WTC11 (cell line): ENCODE measurements at regions not wholly inside any gene's neighbourhood (a gene's known extent, or its start where the extent isn't known, plus 50 kb on each side); places are given as distances from the start of the nearest gene placed in this dataset.

ENCODE experiments used
- ATAC-seq: fragments of 200-7000 bp; cut with Tn5 transposase; 2 replicates; pipeline ENCODE4 v1.10.0; 2021; ENCODE audit warnings: mild to moderate bottlenecking, moderate library complexity
- CTCF ChIA-PET: fragments of 300-600 bp; sonication (Branson Sonifier 250); formaldehyde crosslinking; loops from one replicate; lab custom pipeline; 2021; ENCODE audit warnings: antibody characterized with exemption; lab: Charles Lee
- POLR2A ChIA-PET: fragments of 350-600 bp; sonication (Branson Sonifier 250); formaldehyde crosslinking; loops from one replicate; lab custom pipeline; 2021; ENCODE audit warnings: antibody characterized with exemption; lab: Charles Lee
- DNase-seq: peaks from one replicate; pipeline ENCODE4 v3.0.0; 2021; ENCODE audit warnings: low spot score
- H3K27ac Mint-ChIP-seq: 2 replicates; pipeline ENCODE4 v1.8.0; 2021; ENCODE audit warnings: mixed read lengths
- H3K27me3 Mint-ChIP-seq: 2 replicates; pipeline ENCODE4 v1.8.0; 2021; ENCODE audit warnings: low read depth, mild to moderate bottlenecking, moderate library complexity, mixed read lengths
- H3K36me3 Mint-ChIP-seq: 2 replicates; pipeline ENCODE4 v1.8.0; 2021; ENCODE audit warnings: mixed read lengths
- H3K4me1 Mint-ChIP-seq: 2 replicates; pipeline ENCODE4 v1.8.0; 2022; ENCODE audit warnings: mixed read lengths
- H3K4me3 Mint-ChIP-seq: 2 replicates; pipeline ENCODE4 v1.8.0; 2021; ENCODE audit warnings: mild to moderate bottlenecking, moderate library complexity, mixed read lengths
- H3K9me3 Mint-ChIP-seq: 2 replicates; pipeline ENCODE4 v1.8.0; 2021; ENCODE audit warnings: mixed read lengths
- CBFB ChIP-seq: sonication (generic); formaldehyde crosslinking; IDR thresholded peaks from 2 replicates; pipeline ENCODE4 v1.8.1; 2022; ENCODE audit warnings: mild to moderate bottlenecking, low read depth, missing genetic modification reagents
- ESRRA ChIP-seq: sonication (generic); formaldehyde crosslinking; IDR thresholded peaks from 2 replicates; pipeline ENCODE4 v1.8.1; 2022; ENCODE audit warnings: mild to moderate bottlenecking, missing genetic modification reagents, borderline replicate concordance
- FOXP1 ChIP-seq: sonication (generic); formaldehyde crosslinking; IDR thresholded peaks from 2 replicates; pipeline ENCODE4 v1.8.0; 2022; ENCODE audit warnings: missing genetic modification reagents, mild to moderate bottlenecking, moderate library complexity, borderline replicate concordance
- GTF2I ChIP-seq: fragments of 250-450 bp; sonication (Bioruptor Pico); conservative IDR thresholded peaks from 2 replicates; pipeline ENCODE4 v1.4.0; 2021; ENCODE audit warnings: mild to moderate bottlenecking
- JUN ChIP-seq: sonication (generic); formaldehyde crosslinking; IDR thresholded peaks from 2 replicates; pipeline ENCODE4 v1.8.0; 2023; ENCODE audit warnings: mild to moderate bottlenecking, missing genetic modification reagents
- MYBL2 ChIP-seq: sonication (generic); formaldehyde crosslinking; IDR thresholded peaks from 2 replicates; pipeline ENCODE4 v1.8.1; 2023; ENCODE audit warnings: mild to moderate bottlenecking, moderate library complexity, missing genetic modification reagents
- RORB ChIP-seq: fragments of 250-450 bp; sonication (Bioruptor Pico); IDR thresholded peaks from 2 replicates; pipeline ENCODE4 v1.9.0; 2021; ENCODE audit warnings: mild to moderate bottlenecking
- TEAD4 ChIP-seq: sonication (generic); formaldehyde crosslinking; IDR thresholded peaks from 2 replicates; pipeline ENCODE4 v1.8.0; 2022; ENCODE audit warnings: mild to moderate bottlenecking, missing genetic modification reagents
- TF ChIP-seq, protein P1 (sequence below): sonication (generic); formaldehyde crosslinking; IDR thresholded peaks from 2 replicates; pipeline ENCODE4 v1.8.1; 2022; ENCODE audit warnings: missing genetic modification reagents, borderline replicate concordance
- TF ChIP-seq, protein P2 (sequence below): sonication (generic); formaldehyde crosslinking; IDR thresholded peaks from 2 replicates; pipeline ENCODE4 v1.8.1; 2022; ENCODE audit warnings: low read depth, mild to moderate bottlenecking, moderate library complexity, missing genetic modification reagents, borderline replicate concordance
- TF ChIP-seq, protein P3 (sequence below): sonication (generic); formaldehyde crosslinking; IDR thresholded peaks from 2 replicates; pipeline ENCODE4 v1.8.1; 2023; ENCODE audit warnings: mild to moderate bottlenecking, missing genetic modification reagents
- TF ChIP-seq, protein P4 (sequence below): sonication (generic); formaldehyde crosslinking; IDR thresholded peaks from 2 replicates; pipeline ENCODE4 v1.8.1; 2022; ENCODE audit warnings: mild to moderate bottlenecking, moderate library complexity, missing genetic modification reagents
- TF ChIP-seq, protein P5 (sequence below): fragments of 250-450 bp; sonication (Bioruptor Pico); conservative IDR thresholded peaks from 2 replicates; pipeline ENCODE4 v1.9.0; 2021; ENCODE audit warnings: mild to moderate bottlenecking
- TF ChIP-seq, protein P6 (sequence below): fragments of 250-450 bp; sonication (Bioruptor Pico); IDR thresholded peaks from 2 replicates; pipeline ENCODE4 v1.9.0; 2021; ENCODE audit warnings: mild to moderate bottlenecking

DNA sequence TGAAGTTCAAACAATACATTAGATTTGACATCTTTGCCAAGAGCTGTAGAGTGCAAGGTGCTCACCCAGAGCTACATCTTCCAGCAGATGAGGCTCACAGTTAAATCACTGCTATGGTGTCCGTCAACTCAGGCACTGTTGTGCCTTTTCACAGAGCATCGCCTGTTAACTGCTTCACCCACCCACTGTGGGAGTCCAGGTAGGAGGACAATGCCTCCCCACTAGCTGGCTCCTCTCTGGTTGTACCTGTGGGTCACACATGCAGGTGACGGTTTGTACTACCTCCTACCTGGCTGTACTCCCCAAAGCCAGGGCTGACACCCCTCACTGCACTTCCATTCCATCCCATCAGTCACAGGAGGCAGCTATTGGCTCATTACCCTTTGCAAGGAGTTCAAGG, 84.6 kb upstream of the TOP3B start:
- Mint-ChIP-seq H3K36me3 (no peaks in the 10 kb centered on the region), H3K4me3 (no peak overlapping the region), H3K4me1 (no peaks in the 10 kb centered on the region), H3K27ac (no peak overlapping the region), H3K27me3 (peaks cover 100% of the 10 kb centered on the region), H3K9me3 (no peaks in the 10 kb centered on the region)
- DNase-seq (no peak), ATAC-seq (no peak)
- no peak for TF ChIP-seq FOXP1 (CRISPR knock-in tag)
- TF ChIP-seq, protein P1, sequence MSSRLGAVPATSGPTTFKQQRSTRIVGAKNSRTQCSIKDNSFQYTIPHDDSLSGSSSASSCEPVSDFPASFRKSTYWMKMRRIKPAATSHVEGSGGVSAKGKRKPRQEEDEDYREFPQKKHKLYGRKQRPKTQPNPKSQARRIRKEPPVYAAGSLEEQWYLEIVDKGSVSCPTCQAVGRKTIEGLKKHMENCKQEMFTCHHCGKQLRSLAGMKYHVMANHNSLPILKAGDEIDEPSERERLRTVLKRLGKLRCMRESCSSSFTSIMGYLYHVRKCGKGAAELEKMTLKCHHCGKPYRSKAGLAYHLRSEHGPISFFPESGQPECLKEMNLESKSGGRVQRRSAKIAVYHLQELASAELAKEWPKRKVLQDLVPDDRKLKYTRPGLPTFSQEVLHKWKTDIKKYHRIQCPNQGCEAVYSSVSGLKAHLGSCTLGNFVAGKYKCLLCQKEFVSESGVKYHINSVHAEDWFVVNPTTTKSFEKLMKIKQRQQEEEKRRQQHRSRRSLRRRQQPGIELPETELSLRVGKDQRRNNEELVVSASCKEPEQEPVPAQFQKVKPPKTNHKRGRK (CRISPR knock-in tag): no peak
- no peak for TF ChIP-seq RORB (CRISPR knock-in tag)
- TF ChIP-seq, protein P2, sequence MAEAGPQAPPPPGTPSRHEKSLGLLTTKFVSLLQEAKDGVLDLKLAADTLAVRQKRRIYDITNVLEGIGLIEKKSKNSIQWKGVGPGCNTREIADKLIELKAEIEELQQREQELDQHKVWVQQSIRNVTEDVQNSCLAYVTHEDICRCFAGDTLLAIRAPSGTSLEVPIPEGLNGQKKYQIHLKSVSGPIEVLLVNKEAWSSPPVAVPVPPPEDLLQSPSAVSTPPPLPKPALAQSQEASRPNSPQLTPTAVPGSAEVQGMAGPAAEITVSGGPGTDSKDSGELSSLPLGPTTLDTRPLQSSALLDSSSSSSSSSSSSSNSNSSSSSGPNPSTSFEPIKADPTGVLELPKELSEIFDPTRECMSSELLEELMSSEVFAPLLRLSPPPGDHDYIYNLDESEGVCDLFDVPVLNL: no peak
- TF ChIP-seq JUN (CRISPR knock-in tag): no peak
- TF ChIP-seq, protein P3, sequence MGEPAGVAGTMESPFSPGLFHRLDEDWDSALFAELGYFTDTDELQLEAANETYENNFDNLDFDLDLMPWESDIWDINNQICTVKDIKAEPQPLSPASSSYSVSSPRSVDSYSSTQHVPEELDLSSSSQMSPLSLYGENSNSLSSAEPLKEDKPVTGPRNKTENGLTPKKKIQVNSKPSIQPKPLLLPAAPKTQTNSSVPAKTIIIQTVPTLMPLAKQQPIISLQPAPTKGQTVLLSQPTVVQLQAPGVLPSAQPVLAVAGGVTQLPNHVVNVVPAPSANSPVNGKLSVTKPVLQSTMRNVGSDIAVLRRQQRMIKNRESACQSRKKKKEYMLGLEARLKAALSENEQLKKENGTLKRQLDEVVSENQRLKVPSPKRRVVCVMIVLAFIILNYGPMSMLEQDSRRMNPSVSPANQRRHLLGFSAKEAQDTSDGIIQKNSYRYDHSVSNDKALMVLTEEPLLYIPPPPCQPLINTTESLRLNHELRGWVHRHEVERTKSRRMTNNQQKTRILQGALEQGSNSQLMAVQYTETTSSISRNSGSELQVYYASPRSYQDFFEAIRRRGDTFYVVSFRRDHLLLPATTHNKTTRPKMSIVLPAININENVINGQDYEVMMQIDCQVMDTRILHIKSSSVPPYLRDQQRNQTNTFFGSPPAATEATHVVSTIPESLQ: no peak
- TF ChIP-seq, protein P4, sequence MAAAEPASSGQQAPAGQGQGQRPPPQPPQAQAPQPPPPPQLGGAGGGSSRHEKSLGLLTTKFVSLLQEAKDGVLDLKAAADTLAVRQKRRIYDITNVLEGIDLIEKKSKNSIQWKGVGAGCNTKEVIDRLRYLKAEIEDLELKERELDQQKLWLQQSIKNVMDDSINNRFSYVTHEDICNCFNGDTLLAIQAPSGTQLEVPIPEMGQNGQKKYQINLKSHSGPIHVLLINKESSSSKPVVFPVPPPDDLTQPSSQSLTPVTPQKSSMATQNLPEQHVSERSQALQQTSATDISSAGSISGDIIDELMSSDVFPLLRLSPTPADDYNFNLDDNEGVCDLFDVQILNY: no peak
- no peak for TF ChIP-seq CBFB (CRISPR knock-in tag)
- no peak for TF ChIP-seq ESRRA (CRISPR knock-in tag)
- no peak for TF ChIP-seq GTF2I (CRISPR knock-in tag)
- TF ChIP-seq, protein P5, sequence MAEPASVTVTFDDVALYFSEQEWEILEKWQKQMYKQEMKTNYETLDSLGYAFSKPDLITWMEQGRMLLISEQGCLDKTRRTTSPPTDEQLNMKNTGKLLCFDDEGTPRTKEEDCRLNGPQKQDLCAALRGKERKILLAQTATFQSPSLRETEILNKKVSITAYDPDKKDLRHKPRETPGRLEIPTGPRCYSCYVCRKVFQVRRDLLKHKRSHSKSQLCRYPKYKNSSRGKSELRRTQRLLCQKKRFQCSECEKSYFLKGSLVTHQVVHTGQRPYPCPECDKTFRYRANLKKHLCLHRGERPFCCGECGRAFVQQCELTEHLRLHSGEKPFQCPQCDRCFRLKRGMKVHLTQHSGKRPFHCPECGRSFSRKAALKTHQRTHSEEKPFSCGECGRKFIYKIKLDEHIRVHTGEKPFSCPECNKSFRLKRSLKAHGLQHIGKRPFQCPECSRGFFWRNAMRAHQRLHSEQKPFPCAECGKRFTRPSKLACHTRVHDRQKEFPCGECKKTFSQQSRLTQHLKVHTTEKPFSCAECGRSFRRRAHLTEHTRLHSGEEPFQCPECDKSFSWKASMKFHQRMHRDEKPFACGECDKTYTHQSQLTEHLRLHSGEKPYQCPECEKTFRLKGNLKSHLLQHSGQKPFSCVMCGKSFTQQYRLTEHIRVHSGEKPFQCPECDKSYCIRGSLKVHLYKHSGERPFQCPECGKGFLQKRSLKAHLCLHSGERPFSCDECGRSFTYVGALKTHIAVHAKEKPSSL: no peak
- ChIA-PET POLR2A (no interaction called here), CTCF (interaction anchor here (0.9 to 1.5 kb wide), 2 partner anchors 44 to 82 kb away, joined by 3 to 4 read pairs; no protein-coding TSS in a partner anchor)

DNA sequence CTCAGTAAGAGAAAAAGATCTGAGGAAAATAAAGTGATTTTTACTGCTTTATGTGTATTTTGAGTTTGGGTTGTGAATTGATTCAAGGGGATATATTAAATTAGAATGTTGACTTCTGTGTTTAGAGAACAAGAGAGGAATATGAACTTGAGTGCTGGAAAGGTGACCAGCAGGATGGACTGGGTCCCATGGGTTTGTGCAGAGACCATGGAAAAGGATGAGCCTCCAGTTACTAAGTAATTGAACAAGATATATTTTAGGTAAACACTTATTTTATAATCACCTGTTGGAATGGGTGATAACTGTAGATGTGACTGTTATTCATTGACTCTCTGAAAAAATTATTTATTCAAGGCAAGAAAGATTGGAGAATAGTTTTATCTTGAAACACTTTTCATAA, 82.0 kb upstream of the TOP3B start:
- no peak for ATAC-seq
- Mint-ChIP-seq H3K36me3 (no peaks in the 10 kb centered on the region), H3K27ac (no peak overlapping the region), H3K9me3 (no peaks in the 10 kb centered on the region), H3K27me3 (peaks cover 100% of the 10 kb centered on the region), H3K4me3 (no peak overlapping the region), H3K4me1 (no peaks in the 10 kb centered on the region)
- DNase-seq: no peak
- TF ChIP-seq JUN (CRISPR knock-in tag) (no peak), MYBL2 (CRISPR knock-in tag) (no peak), TEAD4 (CRISPR knock-in tag) (no peak)
- TF ChIP-seq, protein P6, sequence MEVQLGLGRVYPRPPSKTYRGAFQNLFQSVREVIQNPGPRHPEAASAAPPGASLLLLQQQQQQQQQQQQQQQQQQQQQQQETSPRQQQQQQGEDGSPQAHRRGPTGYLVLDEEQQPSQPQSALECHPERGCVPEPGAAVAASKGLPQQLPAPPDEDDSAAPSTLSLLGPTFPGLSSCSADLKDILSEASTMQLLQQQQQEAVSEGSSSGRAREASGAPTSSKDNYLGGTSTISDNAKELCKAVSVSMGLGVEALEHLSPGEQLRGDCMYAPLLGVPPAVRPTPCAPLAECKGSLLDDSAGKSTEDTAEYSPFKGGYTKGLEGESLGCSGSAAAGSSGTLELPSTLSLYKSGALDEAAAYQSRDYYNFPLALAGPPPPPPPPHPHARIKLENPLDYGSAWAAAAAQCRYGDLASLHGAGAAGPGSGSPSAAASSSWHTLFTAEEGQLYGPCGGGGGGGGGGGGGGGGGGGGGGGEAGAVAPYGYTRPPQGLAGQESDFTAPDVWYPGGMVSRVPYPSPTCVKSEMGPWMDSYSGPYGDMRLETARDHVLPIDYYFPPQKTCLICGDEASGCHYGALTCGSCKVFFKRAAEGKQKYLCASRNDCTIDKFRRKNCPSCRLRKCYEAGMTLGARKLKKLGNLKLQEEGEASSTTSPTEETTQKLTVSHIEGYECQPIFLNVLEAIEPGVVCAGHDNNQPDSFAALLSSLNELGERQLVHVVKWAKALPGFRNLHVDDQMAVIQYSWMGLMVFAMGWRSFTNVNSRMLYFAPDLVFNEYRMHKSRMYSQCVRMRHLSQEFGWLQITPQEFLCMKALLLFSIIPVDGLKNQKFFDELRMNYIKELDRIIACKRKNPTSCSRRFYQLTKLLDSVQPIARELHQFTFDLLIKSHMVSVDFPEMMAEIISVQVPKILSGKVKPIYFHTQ (CRISPR knock-in tag): no peak
- POLR2A ChIA-PET: no interaction called here
- CTCF ChIA-PET: no interaction called here
